ENCODE measurements at regions not wholly inside any gene's neighbourhood (a gene's known extent, or its start where the extent isn't known, plus 50 kb on each side); places are given as distances from the start of the nearest gene placed in this dataset.

- H3K27ac Mint-ChIP-seq, result no peak overlapping the region
- H3K36me3 ChIP-seq (ENCODE audit: insufficient read depth, low read length), result no peaks in the 10 kb centered on the region
- H3K36me3 Mint-ChIP-seq (ENCODE audit: low read depth), result no peaks in the 10 kb centered on the region
- ChIA-PET POLR2A (no interaction called here), CTCF (no interaction called here)
- H3K27me3 Mint-ChIP-seq, result peaks cover 23% of the 10 kb centered on the region
- DNase-seq (no peak), ATAC-seq (ENCODE audit: poor library complexity) (no peak)
- TF ChIP-seq, protein P1, sequence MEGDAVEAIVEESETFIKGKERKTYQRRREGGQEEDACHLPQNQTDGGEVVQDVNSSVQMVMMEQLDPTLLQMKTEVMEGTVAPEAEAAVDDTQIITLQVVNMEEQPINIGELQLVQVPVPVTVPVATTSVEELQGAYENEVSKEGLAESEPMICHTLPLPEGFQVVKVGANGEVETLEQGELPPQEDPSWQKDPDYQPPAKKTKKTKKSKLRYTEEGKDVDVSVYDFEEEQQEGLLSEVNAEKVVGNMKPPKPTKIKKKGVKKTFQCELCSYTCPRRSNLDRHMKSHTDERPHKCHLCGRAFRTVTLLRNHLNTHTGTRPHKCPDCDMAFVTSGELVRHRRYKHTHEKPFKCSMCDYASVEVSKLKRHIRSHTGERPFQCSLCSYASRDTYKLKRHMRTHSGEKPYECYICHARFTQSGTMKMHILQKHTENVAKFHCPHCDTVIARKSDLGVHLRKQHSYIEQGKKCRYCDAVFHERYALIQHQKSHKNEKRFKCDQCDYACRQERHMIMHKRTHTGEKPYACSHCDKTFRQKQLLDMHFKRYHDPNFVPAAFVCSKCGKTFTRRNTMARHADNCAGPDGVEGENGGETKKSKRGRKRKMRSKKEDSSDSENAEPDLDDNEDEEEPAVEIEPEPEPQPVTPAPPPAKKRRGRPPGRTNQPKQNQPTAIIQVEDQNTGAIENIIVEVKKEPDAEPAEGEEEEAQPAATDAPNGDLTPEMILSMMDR (IDR thresholded peaks at IDR 0.05), result no peak
- peaks cover 0 to 6% of the 10 kb centered on the region in 2 experiments for H3K27me3 ChIP-seq (ENCODE audit: control insufficient read depth in 1 of 2, insufficient read depth in 2 of 2, low read length in 2 of 2)
- H3K4me3 ChIP-seq (ENCODE audit: low read length), result no peak overlapping the region
- no peak overlapping the region for H3K4me3 Mint-ChIP-seq
- H3K9me3 Mint-ChIP-seq, result no peaks in the 10 kb centered on the region
- no peak overlapping the region for H3K27ac ChIP-seq (ENCODE audit: low read depth in 1 of 2, low read length in 2 of 2)
- H3K9me3 ChIP-seq (ENCODE audit: control insufficient read depth in 1 of 2, insufficient read depth in 1 of 2, low read length in 2 of 2), result no peaks in the 10 kb centered on the region
- H3K4me1 ChIP-seq (ENCODE audit: insufficient read depth, low read length), result no peaks in the 10 kb centered on the region
- H3K4me1 Mint-ChIP-seq (ENCODE audit: low read depth), result no peaks in the 10 kb centered on the region
- intact Hi-C loops (cut with DNase I, micrococcal nuclease), result no loop called here
These were observed 416.2 kb upstream of the CDH4 start for GRCh38 chr20:60835876-60836275.

DNA sequence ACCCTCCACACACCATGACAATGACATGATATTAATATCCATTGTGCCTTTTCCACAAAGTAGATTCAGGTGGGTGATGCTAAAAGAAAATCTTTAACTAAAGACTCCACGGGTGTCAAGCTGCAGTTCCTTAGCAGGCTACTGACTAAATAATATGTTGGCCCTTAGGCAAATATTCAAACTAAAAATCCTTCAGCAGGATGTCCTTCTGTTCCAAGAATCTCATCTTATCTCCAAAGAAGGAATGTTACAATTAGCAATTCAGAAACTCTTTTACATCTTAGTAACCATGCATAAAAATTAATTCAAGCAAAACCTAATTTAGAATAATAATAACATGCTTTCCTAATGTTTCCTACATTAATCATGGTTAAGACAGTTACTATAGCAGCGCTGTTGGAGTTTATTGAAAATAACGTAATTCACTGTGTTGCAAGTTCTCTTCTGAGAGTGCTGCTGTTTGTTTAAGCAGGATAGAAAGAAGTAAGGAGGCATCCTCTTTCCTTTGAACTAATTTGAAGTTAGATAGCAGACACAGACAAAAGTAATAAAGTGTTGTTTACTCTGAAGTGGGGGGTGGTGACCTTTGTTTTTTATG, 414.8 kb upstream of the CDH4 start:
- ATAC-seq (ENCODE audit: poor library complexity) (no peak), DNase-seq (no peak)
- no peak overlapping the region for H3K4me3 ChIP-seq (ENCODE audit: low read length)
- no peaks in the 10 kb centered on the region for H3K4me1 ChIP-seq (ENCODE audit: insufficient read depth, low read length)
- H3K27me3 Mint-ChIP-seq, result peaks cover 24% of the 10 kb centered on the region
- no peaks in the 10 kb centered on the region for H3K9me3 Mint-ChIP-seq
- no peak overlapping the region for H3K4me3 Mint-ChIP-seq
- no peaks in the 10 kb centered on the region for H3K36me3 Mint-ChIP-seq (ENCODE audit: low read depth)
- intact Hi-C loops (cut with DNase I, micrococcal nuclease), result no loop called here
- ChIA-PET CTCF (no interaction called here), POLR2A (no interaction called here)
- H3K27ac ChIP-seq (ENCODE audit: low read depth in 1 of 2, low read length in 2 of 2), result no peak overlapping the region
- TF ChIP-seq, protein P1 (IDR thresholded peaks at IDR 0.05), result no peak
- no peaks in the 10 kb centered on the region for H3K9me3 ChIP-seq (ENCODE audit: control insufficient read depth in 1 of 2, insufficient read depth in 1 of 2, low read length in 2 of 2)
- H3K4me1 Mint-ChIP-seq (ENCODE audit: low read depth), result no peaks in the 10 kb centered on the region
- H3K27ac Mint-ChIP-seq, result no peak overlapping the region
- no peaks in the 10 kb centered on the region for H3K27me3 ChIP-seq (ENCODE audit: control insufficient read depth in 1 of 2, insufficient read depth in 2 of 2, low read length in 2 of 2)
- no peaks in the 10 kb centered on the region for H3K36me3 ChIP-seq (ENCODE audit: insufficient read depth, low read length)

GRCh38 chr20:60838297-60838696, 413.8 kb upstream of the CDH4 start:
- no peaks in the 10 kb centered on the region for H3K4me1 Mint-ChIP-seq (ENCODE audit: low read depth)
- no peak for ATAC-seq (ENCODE audit: poor library complexity)
- intact Hi-C loops (cut with DNase I, micrococcal nuclease), result no loop called here
- no peaks in the 10 kb centered on the region for H3K9me3 Mint-ChIP-seq
- Histone ChIP-seq H3K27ac (ENCODE audit: low read depth in 1 of 2, low read length in 2 of 2) (no peak overlapping the region), H3K9me3 (ENCODE audit: control insufficient read depth in 1 of 2, insufficient read depth in 1 of 2, low read length in 2 of 2) (no peaks in the 10 kb centered on the region), H3K4me1 (ENCODE audit: insufficient read depth, low read length) (no peaks in the 10 kb centered on the region), H3K27me3 (ENCODE audit: control insufficient read depth in 1 of 2, insufficient read depth in 2 of 2, low read length in 2 of 2) (no peaks in the 10 kb centered on the region), H3K36me3 (ENCODE audit: insufficient read depth, low read length) (no peaks in the 10 kb centered on the region), H3K4me3 (ENCODE audit: low read length) (no peak overlapping the region)
- no peak for DNase-seq
- H3K27me3 Mint-ChIP-seq, result peaks cover 28% of the 10 kb centered on the region
- ChIA-PET POLR2A (no interaction called here), CTCF (no interaction called here)
- H3K36me3 Mint-ChIP-seq (ENCODE audit: low read depth), result no peaks in the 10 kb centered on the region
- TF ChIP-seq, protein P1 (IDR thresholded peaks at IDR 0.05), result no peak
- H3K4me3 Mint-ChIP-seq, result no peak overlapping the region
- no peak overlapping the region for H3K27ac Mint-ChIP-seq

Measured in CD4-positive, alpha-beta T cell (primary cell).